ENCODE measurements at regions not wholly inside any gene's neighbourhood (a gene's known extent, or its start where the extent isn't known, plus 50 kb on each side); places are given as distances from the start of the nearest gene placed in this dataset.
A peak's percentile ranks its signal among the peaks of the same experiment; 100 is the strongest.

DNA sequence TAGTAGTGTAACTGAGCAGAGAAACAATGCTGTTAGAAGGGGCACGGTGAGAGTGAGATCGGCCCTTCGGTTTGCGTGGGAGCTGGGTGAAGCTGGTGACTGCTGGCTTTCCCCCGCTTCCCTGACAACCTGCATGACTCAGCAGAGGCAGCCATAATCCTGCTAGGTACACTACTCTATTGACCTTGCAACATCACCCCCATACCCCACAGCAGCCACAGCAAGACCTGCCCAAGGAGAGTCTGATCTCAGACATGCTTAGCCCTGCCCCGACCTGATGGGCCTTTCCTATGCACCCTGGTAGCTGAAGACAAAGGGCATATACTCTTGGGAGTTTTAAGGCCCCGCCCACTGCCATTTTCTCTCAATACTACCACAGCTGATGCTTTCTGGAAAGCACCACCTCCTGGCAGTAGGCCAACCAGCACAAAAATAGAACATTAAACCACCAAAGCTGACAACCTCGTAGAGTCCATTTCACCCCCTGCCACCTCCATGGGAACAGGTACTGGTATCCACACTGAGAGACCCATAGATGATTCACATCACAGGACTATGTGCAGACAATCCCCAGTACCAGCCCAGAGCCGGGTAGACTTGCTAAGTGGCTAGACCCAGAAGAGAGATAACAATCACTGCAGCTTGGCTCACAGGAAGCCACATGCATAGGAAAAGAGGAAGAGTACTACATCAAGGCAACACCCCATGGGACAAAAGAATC lies 75.9 kb upstream of the RGS6 start:
- H3K27ac ChIP-seq (ENCODE audit: insufficient read depth in 1 of 2, low read depth in 1 of 2, low read length in 2 of 2, poor library complexity in 1 of 2, severe bottlenecking in 2 of 2): no peak overlapping the region
- H3K36me3 ChIP-seq (ENCODE audit: control insufficient read depth in 4 of 4, insufficient read depth in 4 of 4, low read length in 3 of 4): no peaks in the 10 kb centered on the region
- peak; percentile 36 to 81 (median 67) for DNase-seq
- peaks cover 0 to 16% (median 15%) of the 10 kb centered on the region in 4 experiments for H3K4me1 ChIP-seq (ENCODE audit: control extremely low read depth in 1 of 4, control insufficient read depth in 4 of 4, insufficient read depth in 4 of 4, low read length in 3 of 4)
- no peaks in the 10 kb centered on the region for H3K27me3 ChIP-seq (replicated peaks in 2 of 5; ENCODE audit: control insufficient read depth in 4 of 5, insufficient read depth in 5 of 5, low read length in 4 of 5)
- H3K9me3 ChIP-seq (ENCODE audit: control extremely low read depth in 1 of 5, control insufficient read depth in 4 of 5, insufficient read depth in 2 of 5, low read depth in 1 of 5, low read length in 4 of 5): peaks cover 0 to 5% (median 0%) of the 10 kb centered on the region in 5 experiments
- ChIA-PET POLR2A (no interaction called here), CTCF (interaction anchor here (1.4 to 1.8 kb wide), 2 partner anchors 74 to 76 kb away, joined by 3 to 5 read pairs; no protein-coding TSS in a partner anchor)
- 33% methylated on average over 7 of the region's 9 CpGs for WGBS (ENCODE audit: insufficient coverage)
- no peak overlapping the region for H3K4me3 ChIP-seq (ENCODE audit: control insufficient read depth in 1 of 7, extremely low read depth in 1 of 7, insufficient read depth in 4 of 7, low read depth in 2 of 7, low read length in 6 of 7)

DNA sequence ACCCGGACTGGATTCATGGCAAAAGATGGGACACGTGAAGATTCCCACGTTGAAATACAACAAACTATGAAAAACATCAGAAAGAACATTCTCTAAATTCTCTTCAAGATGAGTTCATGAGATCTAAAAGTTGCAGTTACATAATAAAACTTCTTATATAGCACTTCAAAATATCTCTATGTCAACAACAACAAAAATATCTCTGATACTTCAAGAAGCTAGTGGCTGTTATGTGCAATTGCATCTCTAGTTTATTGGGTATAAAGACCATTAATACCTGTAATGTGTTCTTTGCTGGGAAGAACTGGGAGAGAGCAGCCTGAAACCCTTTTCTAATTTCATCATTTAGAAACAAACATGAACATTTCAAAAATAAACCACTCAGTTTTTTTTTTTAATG lies 69.2 kb upstream of the RGS6 start:
- CTCF ChIA-PET: no interaction called here
- no CpG with 5 or more reads among the region's 3 CpGs for WGBS (ENCODE audit: insufficient coverage)

DNA sequence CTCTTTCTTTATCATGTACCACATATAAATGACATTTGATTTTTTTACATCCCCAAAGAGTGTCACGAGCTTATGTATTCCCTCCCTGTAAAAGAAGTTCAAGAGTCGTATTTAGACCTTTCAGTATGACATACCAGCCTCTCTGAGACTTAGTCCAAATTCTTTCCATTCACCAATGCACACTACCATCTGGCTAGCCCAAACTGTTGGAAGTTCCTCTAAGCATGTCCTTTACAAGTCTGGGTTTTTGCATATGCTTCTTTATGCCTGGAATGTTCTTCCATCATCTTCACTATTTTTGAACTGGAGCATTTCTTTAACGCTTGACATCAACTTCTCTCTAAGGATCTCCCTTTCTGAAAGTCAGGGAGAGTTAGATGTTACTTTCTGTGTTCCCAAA lies 68.5 kb upstream of the RGS6 start:
- DNase-seq: no peak
- 95% methylated on average over 2 of the region's 3 CpGs for WGBS (ENCODE audit: insufficient coverage)
- ChIA-PET POLR2A (no interaction called here), CTCF (no interaction called here)
- Histone ChIP-seq H3K27me3 (replicated peaks in 2 of 5; ENCODE audit: control insufficient read depth in 4 of 5, insufficient read depth in 5 of 5, low read length in 4 of 5) (peaks cover 0 to 2% (median 0%) of the 10 kb centered on the region in 5 experiments), H3K4me3 (ENCODE audit: control insufficient read depth in 1 of 7, extremely low read depth in 1 of 7, insufficient read depth in 4 of 7, low read depth in 2 of 7, low read length in 6 of 7) (no peak overlapping the region), H3K36me3 (ENCODE audit: control insufficient read depth in 4 of 4, insufficient read depth in 4 of 4, low read length in 3 of 4) (no peaks in the 10 kb centered on the region), H3K9me3 (ENCODE audit: control extremely low read depth in 1 of 5, control insufficient read depth in 4 of 5, insufficient read depth in 2 of 5, low read depth in 1 of 5, low read length in 4 of 5) (peaks cover 0 to 2% (median 0%) of the 10 kb centered on the region in 5 experiments), H3K4me1 (ENCODE audit: control extremely low read depth in 1 of 4, control insufficient read depth in 4 of 4, insufficient read depth in 4 of 4, low read length in 3 of 4) (no peaks in the 10 kb centered on the region), H3K27ac (ENCODE audit: insufficient read depth in 1 of 2, low read depth in 1 of 2, low read length in 2 of 2, poor library complexity in 1 of 2, severe bottlenecking in 2 of 2) (no peak overlapping the region)

More for the DNA sequence above, 69.2 kb upstream of the RGS6 start:
- Histone ChIP-seq H3K27ac (ENCODE audit: insufficient read depth in 1 of 2, low read depth in 1 of 2, low read length in 2 of 2, poor library complexity in 1 of 2, severe bottlenecking in 2 of 2) (no peak overlapping the region), H3K27me3 (replicated peaks in 2 of 5; ENCODE audit: control insufficient read depth in 4 of 5, insufficient read depth in 5 of 5, low read length in 4 of 5) (no peaks in the 10 kb centered on the region), H3K4me1 (ENCODE audit: control extremely low read depth in 1 of 4, control insufficient read depth in 4 of 4, insufficient read depth in 4 of 4, low read length in 3 of 4) (no peaks in the 10 kb centered on the region), H3K9me3 (ENCODE audit: control extremely low read depth in 1 of 5, control insufficient read depth in 4 of 5, insufficient read depth in 2 of 5, low read depth in 1 of 5, low read length in 4 of 5) (peaks cover 0 to 3% (median 0%) of the 10 kb centered on the region in 5 experiments), H3K36me3 (ENCODE audit: control insufficient read depth in 4 of 4, insufficient read depth in 4 of 4, low read length in 3 of 4) (no peaks in the 10 kb centered on the region), H3K4me3 (ENCODE audit: control insufficient read depth in 1 of 7, extremely low read depth in 1 of 7, insufficient read depth in 4 of 7, low read depth in 2 of 7, low read length in 6 of 7) (no peak overlapping the region)
- no peak for DNase-seq
- POLR2A ChIA-PET: no interaction called here
